ENCODE measurements at regions not wholly inside any gene's neighbourhood (a gene's known extent, or its start where the extent isn't known, plus 50 kb on each side); places are given as distances from the start of the nearest gene placed in this dataset.

DNA sequence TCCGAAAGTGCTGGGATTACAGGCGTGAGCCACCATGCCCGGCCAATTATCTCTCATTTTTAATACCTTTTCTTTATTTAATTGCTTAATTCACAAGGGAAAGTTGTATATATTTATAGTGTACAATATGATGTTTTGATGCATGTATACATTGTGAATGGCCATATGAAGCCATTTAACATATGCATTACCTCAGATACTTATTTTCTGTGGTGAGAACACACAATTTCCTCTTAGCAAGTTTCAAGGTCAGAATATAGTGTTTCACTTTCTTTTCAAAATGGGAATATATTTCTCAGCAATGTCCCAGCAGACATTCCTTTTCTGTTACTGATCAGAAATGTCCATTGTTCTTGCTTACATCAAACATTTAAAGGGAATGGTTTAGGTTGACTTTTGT is 1596.3 kb downstream of the MAT2B start:
- TF ChIP-seq, protein P1, sequence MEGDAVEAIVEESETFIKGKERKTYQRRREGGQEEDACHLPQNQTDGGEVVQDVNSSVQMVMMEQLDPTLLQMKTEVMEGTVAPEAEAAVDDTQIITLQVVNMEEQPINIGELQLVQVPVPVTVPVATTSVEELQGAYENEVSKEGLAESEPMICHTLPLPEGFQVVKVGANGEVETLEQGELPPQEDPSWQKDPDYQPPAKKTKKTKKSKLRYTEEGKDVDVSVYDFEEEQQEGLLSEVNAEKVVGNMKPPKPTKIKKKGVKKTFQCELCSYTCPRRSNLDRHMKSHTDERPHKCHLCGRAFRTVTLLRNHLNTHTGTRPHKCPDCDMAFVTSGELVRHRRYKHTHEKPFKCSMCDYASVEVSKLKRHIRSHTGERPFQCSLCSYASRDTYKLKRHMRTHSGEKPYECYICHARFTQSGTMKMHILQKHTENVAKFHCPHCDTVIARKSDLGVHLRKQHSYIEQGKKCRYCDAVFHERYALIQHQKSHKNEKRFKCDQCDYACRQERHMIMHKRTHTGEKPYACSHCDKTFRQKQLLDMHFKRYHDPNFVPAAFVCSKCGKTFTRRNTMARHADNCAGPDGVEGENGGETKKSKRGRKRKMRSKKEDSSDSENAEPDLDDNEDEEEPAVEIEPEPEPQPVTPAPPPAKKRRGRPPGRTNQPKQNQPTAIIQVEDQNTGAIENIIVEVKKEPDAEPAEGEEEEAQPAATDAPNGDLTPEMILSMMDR (IDR thresholded peaks at IDR 0.05 in 2 of 3, conservative IDR thresholded peaks at IDR 0.05 in 1 of 3; ENCODE audit: control insufficient read depth in 2 of 3, extremely low read depth in 1 of 3, insufficient read depth in 1 of 3, low read depth in 3 of 3, low read length in 3 of 3), result no peak
- TF ChIP-seq POLR2AphosphoS5 (IDR thresholded peaks at IDR 0.05; ENCODE audit: low read length) (no peak), EP300 (IDR thresholded peaks at IDR 0.05; ENCODE audit: borderline replicate concordance in 1 of 2, control insufficient read depth in 1 of 2, low read depth in 2 of 2, low read length in 2 of 2) (no peak), RFX5 (IDR thresholded peaks at IDR 0.05; ENCODE audit: low read depth, low read length) (no peak), POLR2A (IDR thresholded peaks at IDR 0.05; ENCODE audit: low read depth, low read length) (no peak), NFYB (IDR thresholded peaks at IDR 0.05; ENCODE audit: insufficient read depth, low read depth, low read length) (no peak), ATF2 (IDR thresholded peaks at IDR 0.05; ENCODE audit: low read length) (no peak), KDM1A (IDR thresholded peaks at IDR 0.05; ENCODE audit: borderline replicate concordance) (no peak)
- TF ChIP-seq, protein P2, sequence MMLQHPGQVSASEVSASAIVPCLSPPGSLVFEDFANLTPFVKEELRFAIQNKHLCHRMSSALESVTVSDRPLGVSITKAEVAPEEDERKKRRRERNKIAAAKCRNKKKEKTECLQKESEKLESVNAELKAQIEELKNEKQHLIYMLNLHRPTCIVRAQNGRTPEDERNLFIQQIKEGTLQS (IDR thresholded peaks at IDR 0.05; ENCODE audit: borderline replicate concordance, extremely low read depth, low read depth, low read length), result no peak
- TF ChIP-seq, protein P3, sequence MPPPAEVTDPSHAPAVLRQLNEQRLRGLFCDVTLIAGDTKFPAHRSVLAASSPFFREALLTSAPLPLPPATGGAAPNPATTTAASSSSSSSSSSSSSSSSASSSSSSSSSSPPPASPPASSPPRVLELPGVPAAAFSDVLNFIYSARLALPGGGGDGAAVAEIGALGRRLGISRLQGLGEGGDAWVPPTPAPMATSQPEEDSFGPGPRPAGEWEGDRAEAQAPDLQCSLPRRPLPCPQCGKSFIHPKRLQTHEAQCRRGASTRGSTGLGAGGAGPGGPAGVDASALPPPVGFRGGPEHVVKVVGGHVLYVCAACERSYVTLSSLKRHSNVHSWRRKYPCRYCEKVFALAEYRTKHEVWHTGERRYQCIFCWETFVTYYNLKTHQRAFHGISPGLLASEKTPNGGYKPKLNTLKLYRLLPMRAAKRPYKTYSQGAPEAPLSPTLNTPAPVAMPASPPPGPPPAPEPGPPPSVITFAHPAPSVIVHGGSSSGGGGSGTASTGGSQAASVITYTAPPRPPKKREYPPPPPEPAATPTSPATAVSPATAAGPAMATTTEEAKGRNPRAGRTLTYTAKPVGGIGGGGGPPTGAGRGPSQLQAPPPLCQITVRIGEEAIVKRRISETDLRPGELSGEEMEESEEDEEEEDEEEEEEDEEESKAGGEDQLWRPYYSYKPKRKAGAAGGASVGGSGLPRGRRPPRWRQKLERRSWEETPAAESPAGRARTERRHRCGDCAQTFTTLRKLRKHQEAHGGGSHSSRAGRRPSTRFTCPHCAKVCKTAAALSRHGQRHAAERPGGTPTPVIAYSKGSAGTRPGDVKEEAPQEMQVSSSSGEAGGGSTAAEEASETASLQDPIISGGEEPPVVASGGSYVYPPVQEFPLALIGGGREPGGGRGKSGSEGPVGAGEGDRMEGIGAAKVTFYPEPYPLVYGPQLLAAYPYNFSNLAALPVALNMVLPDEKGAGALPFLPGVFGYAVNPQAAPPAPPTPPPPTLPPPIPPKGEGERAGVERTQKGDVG (CRISPR knock-in tag; IDR thresholded peaks at IDR 0.05), result no peak

Measured in GM12878 (cell line).